OCI-LY3 (cell line): ENCODE measurements at regions not wholly inside any gene's neighbourhood (a gene's known extent, or its start where the extent isn't known, plus 50 kb on each side); places are given as distances from the start of the nearest gene placed in this dataset.

Source experiments
- H2AFZ ChIP-seq: fragments of 200-600, 300-600 bp; shearing (Covaris generic); 2 replicates; pipeline ENCODE4 v1.6.0; 2014; ENCODE audit warnings: antibody characterized with exemption, low read depth, low read length
- H3K27ac ChIP-seq: fragments of 200-600, 300-600 bp; sonication (generic); 2 replicates; pipeline ENCODE4 v1.5.1; 2014; ENCODE audit warnings: mild to moderate bottlenecking, low read length, moderate library complexity, mixed read lengths
- H3K27me3 ChIP-seq: fragments of 200-600, 300-600 bp; sonication (generic); 2 replicates; pipeline ENCODE4 v1.6.1; 2014; ENCODE audit warnings: low read depth, low read length, mixed read lengths
- H3K36me3 ChIP-seq: fragments of 200-600, 300-600 bp; sonication (generic); replicated peaks from 2 replicates; pipeline ENCODE3; 2014; ENCODE audit warnings: low read depth, low read length, mixed read lengths
- H3K4me1 ChIP-seq: fragments of 300-600, 200-600 bp; sonication (generic); 2 replicates; pipeline ENCODE4 v1.6.1; 2014; ENCODE audit warnings: low read length, mixed read lengths
- H3K4me2 ChIP-seq: fragments of 200-600, 300-600 bp; sonication (generic); 2 replicates; pipeline ENCODE4 v1.6.1; 2014; ENCODE audit warnings: low read length, mixed read lengths
- H3K4me3 ChIP-seq: fragments of 300-600, 200-600 bp; sonication (generic); 2 replicates; pipeline ENCODE4 v1.5.1; 2014; ENCODE audit warnings: antibody characterized with exemption, mild to moderate bottlenecking, low read length, moderate library complexity
- H3K79me2 ChIP-seq: fragments of 300-600, 200-600 bp; shearing (Covaris generic); 2 replicates; pipeline ENCODE4 v1.6.1; 2014; ENCODE audit warnings: mild to moderate bottlenecking, low read length, mixed read lengths
- H3K9ac ChIP-seq: fragments of 300-600, 200-600 bp; shearing (Covaris generic); 2 replicates; pipeline ENCODE4 v1.6.0; 2014; ENCODE audit warnings: mild to moderate bottlenecking, low read length, moderate library complexity
- H3K9me3 ChIP-seq: fragments of 200-600, 300-600 bp; shearing (Covaris generic); 2 replicates; pipeline ENCODE4 v1.6.1; 2014; ENCODE audit warnings: low read length, mixed read lengths; ENCODE audit not compliant: insufficient read depth
- H4K20me1 ChIP-seq: fragments of 200-600, 300-600 bp; sonication (generic); 2 replicates; pipeline ENCODE4 v1.6.1; 2016; ENCODE audit warnings: low read length, mixed read lengths; ENCODE audit not compliant: insufficient read depth
- CTCF ChIP-seq: fragments of 200-600, 300-600 bp; sonication (generic); IDR thresholded peaks from 2 replicates; pipeline ENCODE4 v1.5.1; 2014; ENCODE audit warnings: antibody characterized with exemption, low read length, low read depth
- EZH2phosphoT487 ChIP-seq: fragments of 200-600 bp; shearing (Covaris generic); IDR thresholded peaks from 2 replicates; pipeline ENCODE4 v1.6.1; 2018; ENCODE audit warnings: antibody characterized with exemption, mixed run types, low read depth

- H3K4me2 ChIP-seq: no peak overlapping the region
- H4K20me1 ChIP-seq: no peaks in the 10 kb centered on the region
- no peak overlapping the region for H3K4me3 ChIP-seq
- no peaks in the 10 kb centered on the region for H3K36me3 ChIP-seq
- H3K9me3 ChIP-seq: no peaks in the 10 kb centered on the region
- no peaks in the 10 kb centered on the region for H3K27me3 ChIP-seq
- no peak overlapping the region for H3K9ac ChIP-seq
- H2AFZ ChIP-seq: no peak overlapping the region
- peaks cover 33% of the 10 kb centered on the region for H3K4me1 ChIP-seq
- no peaks in the 10 kb centered on the region for H3K79me2 ChIP-seq
- TF ChIP-seq CTCF: no peak
- no peak for TF ChIP-seq EZH2phosphoT487
- H3K27ac ChIP-seq: no peak overlapping the region
These were observed 197.0 kb upstream of the NR4A3 start for GRCh38 chr9:99624499-99625233.

- H3K9me3 ChIP-seq: no peaks in the 10 kb centered on the region
- no peak overlapping the region for H2AFZ ChIP-seq
- no peak overlapping the region for H3K27ac ChIP-seq
- H4K20me1 ChIP-seq: no peaks in the 10 kb centered on the region
- TF ChIP-seq CTCF: no peak
- no peak for TF ChIP-seq EZH2phosphoT487
- H3K9ac ChIP-seq: no peak overlapping the region
- H3K79me2 ChIP-seq: no peaks in the 10 kb centered on the region
- H3K36me3 ChIP-seq: no peaks in the 10 kb centered on the region
- H3K4me1 ChIP-seq: peaks cover 36% of the 10 kb centered on the region
- H3K4me2 ChIP-seq: no peak overlapping the region
- no peak overlapping the region for H3K4me3 ChIP-seq
- H3K27me3 ChIP-seq: no peaks in the 10 kb centered on the region
These were observed 195.3 kb upstream of the NR4A3 start for GRCh38 chr9:99626426-99626825.

- Histone ChIP-seq H3K27ac (peak overlapping the region; percentile 43), H3K9ac (peak overlapping the region; percentile 2; the same call in 1 of the 2 replicates), H3K4me1 (peaks cover 32% of the 10 kb centered on the region), H2AFZ (peak overlapping the region; percentile 43; the same call in 1 of the 2 replicates), H3K9me3 (no peaks in the 10 kb centered on the region), H3K27me3 (no peaks in the 10 kb centered on the region), H3K36me3 (no peaks in the 10 kb centered on the region), H3K4me2 (peak overlapping the region; percentile 23), H3K79me2 (no peaks in the 10 kb centered on the region), H4K20me1 (no peaks in the 10 kb centered on the region), H3K4me3 (no peak overlapping the region)
- TF ChIP-seq EZH2phosphoT487 (no peak), CTCF (no peak)
These were observed 193.4 kb upstream of the NR4A3 start for GRCh38 chr9:99628285-99628684.

- Histone ChIP-seq H3K4me2 (peak overlapping the region; percentile 30), H3K9ac (peak overlapping the region; percentile 19; the same call in 1 of the 2 replicates), H4K20me1 (no peaks in the 10 kb centered on the region), H3K4me3 (no peak overlapping the region), H3K36me3 (no peaks in the 10 kb centered on the region), H3K79me2 (no peaks in the 10 kb centered on the region), H2AFZ (peak overlapping the region; percentile 43; the same call in 1 of the 2 replicates), H3K9me3 (no peaks in the 10 kb centered on the region), H3K27me3 (no peaks in the 10 kb centered on the region), H3K27ac (peak overlapping the region; percentile 43), H3K4me1 (peaks cover 40% of the 10 kb centered on the region)
- TF ChIP-seq CTCF (no peak), EZH2phosphoT487 (no peak)
These were observed 192.7 kb upstream of the NR4A3 start for GRCh38 chr9:99628849-99629620.
